Right lobe of liver (tissue), 4 donors: ENCODE measurements at regions not wholly inside any gene's neighbourhood (a gene's known extent, or its start where the extent isn't known, plus 50 kb on each side); places are given as distances from the start of the nearest gene placed in this dataset.

ENCODE experiments used
- POLR2A ChIP-seq: fragments of 450-650 bp; IDR thresholded peaks from one replicate; pipeline ENCODE4 v1.6.1; 2017; ENCODE audit warnings: antibody characterized with exemption, mild to moderate bottlenecking
- TF ChIP-seq, protein P1 (sequence below), 4 donors: fragments of 200-600 bp in 3 of 4; fragments of 450-650 bp in 1 of 4; IDR thresholded peaks; one replicate each; pipeline versions ENCODE4 v1.5.1 to v1.8.0; 2016 to 2022; ENCODE audit warnings: antibody characterized with exemption in 4 of 4, mild to moderate bottlenecking in 2 of 4
- donor health status: DM: no; HTN: no; CAD: no.
- donor health status: DM: no; HTN: no; CAD: no.
- donor health status: DM: no; HTN: yes; CAD: no.

DNA sequence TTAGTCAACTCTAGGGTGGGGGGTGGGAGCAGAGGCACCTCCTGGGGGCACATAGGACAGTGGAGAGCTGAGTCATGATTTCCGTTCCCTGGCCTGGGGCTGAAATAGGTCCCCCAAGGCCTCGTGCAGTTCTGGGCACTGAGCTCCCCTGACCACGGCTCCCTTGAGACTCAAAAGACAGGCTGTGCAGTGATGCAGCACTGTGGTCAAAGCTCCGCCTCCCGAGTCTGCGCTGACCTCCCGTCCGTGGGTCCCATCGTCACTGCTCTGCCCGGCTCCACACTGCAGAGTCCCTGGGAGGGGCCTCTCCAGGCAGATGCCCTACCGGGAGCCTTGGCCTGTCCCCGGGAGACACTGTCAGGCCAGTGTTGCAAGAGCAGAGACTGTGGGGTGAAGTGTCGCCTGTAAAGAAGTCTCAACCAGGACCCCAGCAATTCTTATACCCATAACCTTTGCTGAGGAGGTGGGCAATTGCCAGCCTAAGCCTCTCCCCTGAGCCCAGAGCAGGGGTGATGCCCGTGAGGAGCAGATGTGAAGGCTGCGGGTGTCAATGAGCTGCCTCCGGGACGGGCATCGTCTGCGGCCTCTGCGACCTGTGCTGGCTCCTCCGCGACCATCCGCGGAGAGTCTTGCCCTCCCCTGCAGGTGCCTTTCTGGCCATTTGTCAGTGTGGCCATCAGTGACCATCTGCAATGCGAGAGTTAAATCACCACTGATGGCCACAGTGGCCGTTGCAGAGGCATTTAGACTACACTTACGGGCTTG is 877.3 kb downstream of the BRD1 start:
- TF ChIP-seq, protein P1, sequence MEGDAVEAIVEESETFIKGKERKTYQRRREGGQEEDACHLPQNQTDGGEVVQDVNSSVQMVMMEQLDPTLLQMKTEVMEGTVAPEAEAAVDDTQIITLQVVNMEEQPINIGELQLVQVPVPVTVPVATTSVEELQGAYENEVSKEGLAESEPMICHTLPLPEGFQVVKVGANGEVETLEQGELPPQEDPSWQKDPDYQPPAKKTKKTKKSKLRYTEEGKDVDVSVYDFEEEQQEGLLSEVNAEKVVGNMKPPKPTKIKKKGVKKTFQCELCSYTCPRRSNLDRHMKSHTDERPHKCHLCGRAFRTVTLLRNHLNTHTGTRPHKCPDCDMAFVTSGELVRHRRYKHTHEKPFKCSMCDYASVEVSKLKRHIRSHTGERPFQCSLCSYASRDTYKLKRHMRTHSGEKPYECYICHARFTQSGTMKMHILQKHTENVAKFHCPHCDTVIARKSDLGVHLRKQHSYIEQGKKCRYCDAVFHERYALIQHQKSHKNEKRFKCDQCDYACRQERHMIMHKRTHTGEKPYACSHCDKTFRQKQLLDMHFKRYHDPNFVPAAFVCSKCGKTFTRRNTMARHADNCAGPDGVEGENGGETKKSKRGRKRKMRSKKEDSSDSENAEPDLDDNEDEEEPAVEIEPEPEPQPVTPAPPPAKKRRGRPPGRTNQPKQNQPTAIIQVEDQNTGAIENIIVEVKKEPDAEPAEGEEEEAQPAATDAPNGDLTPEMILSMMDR (IDR thresholded peaks at IDR 0.05) = no peak
- TF ChIP-seq POLR2A = no peak
